ENCODE measurements at regions not wholly inside any gene's neighbourhood (a gene's known extent, or its start where the extent isn't known, plus 50 kb on each side); places are given as distances from the start of the nearest gene placed in this dataset.

DNA sequence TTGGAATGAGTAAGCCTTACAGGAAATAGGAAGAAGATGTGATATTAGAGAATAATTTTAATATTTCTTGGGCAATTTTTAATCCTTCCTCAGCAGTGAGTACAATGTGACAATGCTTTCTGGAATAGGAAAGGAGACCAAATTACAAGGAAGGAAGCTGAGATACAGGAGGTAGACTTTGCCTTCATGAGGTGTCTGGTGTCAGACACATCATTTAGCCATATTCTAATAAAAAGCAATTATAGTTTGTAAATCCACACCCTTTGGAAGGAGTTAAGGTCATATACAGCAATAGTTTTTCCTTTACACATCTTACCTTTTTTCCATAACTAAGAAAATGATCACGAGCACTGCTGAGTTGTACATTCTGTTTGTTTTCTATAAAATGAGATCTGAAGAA lies 390.4 kb downstream of the SH3GL2 start:
- TF ChIP-seq CTCF (IDR thresholded peaks at IDR 0.05 in 4 of 5, conservative IDR thresholded peaks at IDR 0.05 in 1 of 5) (no peak), POLR2A (IDR thresholded peaks at IDR 0.05) (no peak)
